ENCODE measurements at regions not wholly inside any gene's neighbourhood (a gene's known extent, or its start where the extent isn't known, plus 50 kb on each side); places are given as distances from the start of the nearest gene placed in this dataset.

GRCh38 chr16:66254751-66255150, 111.7 kb upstream of the CDH5 start:
- H3K9me3 Mint-ChIP-seq: no peaks in the 10 kb centered on the region
- H3K27me3 Mint-ChIP-seq (ENCODE audit: low read depth): peaks cover 24% of the 10 kb centered on the region
- no peaks in the 10 kb centered on the region for H3K36me3 Mint-ChIP-seq (ENCODE audit: low read depth)
- TF ChIP-seq CTCF (conservative IDR thresholded peaks at IDR 0.05): no peak
- peaks cover 15% of the 10 kb centered on the region for H3K4me1 Mint-ChIP-seq
- no peak for DNase-seq (ENCODE audit: low read depth, low spot score)
- H3K27ac Mint-ChIP-seq (ENCODE audit: unreplicated experiment): no peak overlapping the region
- no peak overlapping the region for H3K4me3 Mint-ChIP-seq

- H3K9me3 Mint-ChIP-seq: no peaks in the 10 kb centered on the region
- no peak for TF ChIP-seq CTCF (conservative IDR thresholded peaks at IDR 0.05)
- H3K27me3 Mint-ChIP-seq (ENCODE audit: low read depth): peaks cover 30% of the 10 kb centered on the region
- H3K4me3 Mint-ChIP-seq: no peak overlapping the region
- DNase-seq (ENCODE audit: low read depth, low spot score): no peak
- H3K36me3 Mint-ChIP-seq (ENCODE audit: low read depth): no peaks in the 10 kb centered on the region
- H3K4me1 Mint-ChIP-seq: peaks cover 15% of the 10 kb centered on the region
- no peak overlapping the region for H3K27ac Mint-ChIP-seq (ENCODE audit: unreplicated experiment)
Observed at GRCh38 chr16:66254106-66254505, 112.4 kb upstream of the CDH5 start.

GRCh38 chr16:66251476-66252160, 114.9 kb upstream of the CDH5 start:
- H3K4me1 Mint-ChIP-seq: peaks cover 18% of the 10 kb centered on the region
- H3K27ac Mint-ChIP-seq (ENCODE audit: unreplicated experiment): peak overlapping the region; percentile 72
- H3K27me3 Mint-ChIP-seq (ENCODE audit: low read depth): peaks cover 30% of the 10 kb centered on the region
- H3K4me3 Mint-ChIP-seq: peak overlapping the region; percentile 35
- DNase-seq (ENCODE audit: low read depth, low spot score): no peak
- TF ChIP-seq CTCF (conservative IDR thresholded peaks at IDR 0.05): no peak
- no peaks in the 10 kb centered on the region for H3K9me3 Mint-ChIP-seq
- no peaks in the 10 kb centered on the region for H3K36me3 Mint-ChIP-seq (ENCODE audit: low read depth)

- Mint-ChIP-seq H3K27ac (ENCODE audit: unreplicated experiment) (peak overlapping the region; percentile 97), H3K9me3 (no peaks in the 10 kb centered on the region), H3K36me3 (ENCODE audit: low read depth) (no peaks in the 10 kb centered on the region), H3K27me3 (ENCODE audit: low read depth) (peaks cover 28% of the 10 kb centered on the region), H3K4me3 (peak overlapping the region; percentile 35), H3K4me1 (peaks cover 18% of the 10 kb centered on the region)
- peak; percentile 25 for DNase-seq (ENCODE audit: low read depth, low spot score)
- no peak for TF ChIP-seq CTCF (conservative IDR thresholded peaks at IDR 0.05)
Observed at GRCh38 chr16:66250686-66251431, 115.6 kb upstream of the CDH5 start.

GRCh38 chr16:66247516-66248481, 118.7 kb upstream of the CDH5 start:
- Mint-ChIP-seq H3K27ac (ENCODE audit: unreplicated experiment) (no peak overlapping the region), H3K4me1 (peaks cover 18% of the 10 kb centered on the region), H3K9me3 (no peaks in the 10 kb centered on the region), H3K36me3 (ENCODE audit: low read depth) (no peaks in the 10 kb centered on the region), H3K4me3 (no peak overlapping the region), H3K27me3 (ENCODE audit: low read depth) (peaks cover 14% of the 10 kb centered on the region)
- no peak for TF ChIP-seq CTCF (conservative IDR thresholded peaks at IDR 0.05)
- no peak for DNase-seq (ENCODE audit: low read depth, low spot score)
